Eye (tissue), 1 donor: ENCODE measurements at regions not wholly inside any gene's neighbourhood (a gene's known extent, or its start where the extent isn't known, plus 50 kb on each side); places are given as distances from the start of the nearest gene placed in this dataset.

ENCODE experiments used
- DNase-seq: peaks from one replicate; pipeline ENCODE4 v3.0.0-alpha.2; 2015

- no peak for DNase-seq
Measured at GRCh38 chr13:73741111-73741510, 393.1 kb downstream of the KLF12 start.

DNA sequence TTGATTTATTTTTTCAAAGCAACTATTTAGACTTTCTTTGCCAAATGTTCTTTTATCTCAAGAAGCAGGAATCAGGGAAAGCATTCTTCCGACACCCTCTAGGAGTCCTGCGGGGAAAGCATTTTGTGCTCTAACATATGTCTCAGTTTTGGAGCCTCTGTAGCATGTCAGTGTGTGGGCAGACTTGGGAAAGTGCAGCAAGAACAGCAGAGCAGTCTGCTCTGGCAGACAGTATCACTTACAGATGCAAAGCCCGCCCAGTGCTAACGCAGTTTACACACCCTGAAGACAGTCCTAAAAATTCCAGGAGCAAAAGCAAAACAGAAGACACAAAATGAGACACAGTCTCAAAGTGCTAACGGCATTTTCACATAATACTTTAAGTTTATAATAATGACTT is 393.5 kb downstream of the KLF12 start:
- DNase-seq = no peak

DNA sequence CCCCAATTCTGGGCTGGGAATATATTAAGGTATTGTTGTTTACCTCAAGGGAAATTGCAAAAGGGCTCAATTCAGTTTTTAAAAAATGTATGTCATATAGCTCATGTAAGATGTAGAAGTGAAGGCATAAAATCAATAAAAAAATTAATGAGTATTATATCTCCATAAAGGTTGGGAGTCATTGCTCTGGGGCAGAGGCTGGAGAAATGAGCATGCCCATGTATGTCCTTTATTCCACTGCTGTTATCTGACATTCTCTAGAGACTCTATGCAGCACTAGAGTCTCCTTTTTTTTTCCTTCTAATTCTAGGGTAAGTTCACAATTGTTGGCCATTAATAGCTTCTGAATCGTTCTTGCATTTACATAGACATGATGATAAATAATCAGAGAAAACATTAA is 394.8 kb downstream of the KLF12 start:
- no peak for DNase-seq

- no peak for DNase-seq
Measured at GRCh38 chr13:73738626-73739025, 395.6 kb downstream of the KLF12 start.

- no peak for DNase-seq
Measured at GRCh38 chr13:73737214-73737613, 397.0 kb downstream of the KLF12 start.

- no peak for DNase-seq
Measured at GRCh38 chr13:73733706-73734105, 400.5 kb downstream of the KLF12 start.

DNA sequence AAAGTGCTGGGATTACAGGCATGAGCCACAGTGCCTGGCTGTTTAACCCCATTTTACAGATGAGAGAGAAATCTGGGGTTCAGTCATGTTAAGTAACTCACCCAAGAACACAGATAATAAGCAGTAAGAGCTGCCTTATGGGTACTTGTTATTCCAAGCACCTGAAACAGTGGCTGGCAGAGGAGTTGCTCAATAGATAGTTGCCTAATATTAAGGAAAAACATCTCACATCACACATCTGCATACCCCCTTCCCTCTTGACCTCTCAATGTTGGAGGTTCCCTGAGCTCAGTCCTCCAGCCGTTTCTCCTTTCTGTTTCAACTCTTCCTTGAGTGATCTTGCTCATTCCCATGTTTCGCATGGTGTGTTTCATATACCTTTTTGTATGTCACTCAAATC is 401.9 kb downstream of the KLF12 start:
- no peak for DNase-seq

DNA sequence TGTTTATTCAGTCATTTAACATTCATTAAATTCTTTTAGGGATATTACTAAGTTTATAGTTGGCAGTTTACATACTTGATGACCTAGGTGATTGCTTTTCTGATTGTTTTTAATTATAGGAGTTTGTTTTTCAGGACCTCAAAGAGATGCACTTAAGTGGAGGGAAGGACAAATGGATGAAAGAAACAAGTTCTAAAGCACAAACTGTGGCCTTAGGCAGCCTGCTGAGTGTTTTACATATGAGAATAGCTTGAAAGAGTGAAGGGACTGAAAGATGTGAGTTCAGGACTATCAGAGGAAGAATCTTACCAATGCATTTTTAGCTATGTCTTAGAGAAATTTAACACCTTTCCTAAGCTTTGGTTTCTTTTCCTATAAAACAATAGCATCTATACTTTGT is 402.6 kb downstream of the KLF12 start:
- DNase-seq = no peak

DNA sequence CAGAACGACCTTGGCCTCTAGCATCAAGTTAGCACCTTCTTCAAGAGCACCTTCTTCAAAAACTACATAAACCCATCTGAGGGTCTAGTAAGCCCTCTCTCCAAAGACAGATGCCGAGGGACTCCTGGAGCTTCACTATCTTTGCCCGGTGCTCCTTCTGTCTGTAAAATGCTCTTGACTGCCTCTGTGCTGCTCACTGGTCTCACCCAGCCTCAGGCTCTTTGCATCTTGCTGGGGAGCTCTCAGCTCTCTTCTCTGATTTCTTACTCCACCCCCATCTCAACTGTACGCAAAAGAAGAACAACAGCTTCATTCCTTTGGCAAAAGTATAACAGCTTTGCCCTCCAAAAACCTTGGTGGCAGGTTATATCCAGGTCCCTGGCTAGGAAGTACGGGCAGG is 404.2 kb downstream of the KLF12 start:
- no peak for DNase-seq

GRCh38 chr13:73729046-73729445 is 405.2 kb downstream of the KLF12 start:
- DNase-seq = no peak

DNA sequence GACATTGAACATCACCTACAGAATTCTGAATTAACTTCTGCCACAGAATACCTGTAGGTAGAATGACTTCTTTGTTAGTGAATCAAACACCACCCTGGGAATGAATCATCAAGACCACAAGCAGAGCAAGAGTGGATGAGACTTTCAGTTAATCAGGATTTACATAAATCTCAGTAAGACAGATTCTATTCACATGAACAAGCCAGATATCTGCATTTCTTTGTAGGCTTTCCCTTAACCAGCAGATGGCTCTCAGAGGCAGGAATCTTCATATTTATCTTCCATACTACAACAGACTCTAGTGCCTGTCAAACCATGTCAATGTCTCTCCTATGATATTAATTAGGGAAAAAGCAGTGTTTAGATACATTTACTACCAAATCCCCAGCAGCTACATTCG is 412.1 kb downstream of the KLF12 start:
- DNase-seq = peak; percentile 74

DNA sequence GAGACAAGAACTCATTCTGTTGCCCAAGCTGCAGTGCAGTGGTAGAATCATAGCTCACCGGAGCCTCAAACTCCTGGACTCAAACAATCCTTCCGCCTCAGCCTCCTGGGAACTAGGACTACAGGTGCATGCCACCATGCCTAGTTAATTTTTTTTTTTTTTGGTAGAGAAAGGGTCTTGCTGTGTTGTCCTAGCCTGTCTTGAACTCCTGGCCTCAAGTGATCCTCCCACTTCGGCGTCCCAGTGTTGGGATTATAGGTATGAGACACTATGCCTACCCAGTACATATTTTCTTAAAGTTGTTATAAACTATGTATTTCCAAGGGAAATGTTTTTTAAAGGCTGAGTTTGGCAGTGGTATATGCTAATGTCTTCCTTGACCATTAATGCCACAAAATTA is 412.6 kb downstream of the KLF12 start:
- DNase-seq = no peak

DNA sequence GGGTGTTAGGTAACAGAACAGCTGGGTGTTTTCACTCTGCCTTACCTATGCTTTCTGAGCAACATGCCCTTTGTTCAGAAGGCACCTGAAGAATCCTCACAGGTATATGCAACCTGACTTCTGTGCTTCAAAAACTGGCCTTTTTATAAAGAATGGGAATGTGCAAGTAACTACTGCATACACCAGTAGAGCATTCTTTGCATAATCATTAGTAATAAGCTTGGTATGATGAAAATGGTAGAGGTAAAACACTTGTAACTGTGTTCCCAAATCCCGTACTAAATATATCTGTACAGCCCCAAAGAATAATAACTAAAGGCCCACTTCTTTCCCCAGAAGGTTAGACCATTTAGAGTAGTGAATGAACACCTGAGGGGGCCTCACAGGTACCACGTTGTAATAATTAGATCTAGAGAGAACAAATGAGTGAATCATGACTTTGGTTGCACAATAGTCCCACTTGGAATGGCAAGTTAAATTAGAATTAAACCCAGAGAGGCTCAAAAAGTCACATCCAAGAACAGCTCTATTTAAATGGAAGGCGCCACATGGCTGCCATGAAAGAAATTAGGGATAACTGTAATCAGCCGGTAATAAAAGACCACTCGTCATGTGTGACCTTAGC is 413.9 kb downstream of the KLF12 start:
- DNase-seq = no peak

GRCh38 chr13:73718246-73718645 is 416.0 kb downstream of the KLF12 start:
- DNase-seq = no peak

DNA sequence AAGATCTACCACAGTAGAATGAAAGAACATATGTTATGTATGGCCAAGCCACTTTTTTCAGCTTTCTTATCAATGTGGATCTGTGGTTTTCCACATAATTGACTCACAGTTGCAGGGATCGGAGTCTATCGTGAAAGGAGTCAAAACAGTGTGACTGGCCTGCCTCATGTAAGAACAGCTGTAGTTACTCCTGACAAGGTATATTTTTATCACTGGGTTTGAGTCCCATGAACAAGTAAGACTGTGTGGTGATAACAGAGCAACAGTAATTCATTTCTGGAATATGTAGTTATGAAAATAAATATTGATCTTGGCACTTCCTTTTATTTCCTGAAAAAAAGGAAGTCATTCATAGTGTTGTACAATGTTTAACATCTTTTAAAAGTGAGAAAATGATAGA is 416.6 kb downstream of the KLF12 start:
- no peak for DNase-seq

DNA sequence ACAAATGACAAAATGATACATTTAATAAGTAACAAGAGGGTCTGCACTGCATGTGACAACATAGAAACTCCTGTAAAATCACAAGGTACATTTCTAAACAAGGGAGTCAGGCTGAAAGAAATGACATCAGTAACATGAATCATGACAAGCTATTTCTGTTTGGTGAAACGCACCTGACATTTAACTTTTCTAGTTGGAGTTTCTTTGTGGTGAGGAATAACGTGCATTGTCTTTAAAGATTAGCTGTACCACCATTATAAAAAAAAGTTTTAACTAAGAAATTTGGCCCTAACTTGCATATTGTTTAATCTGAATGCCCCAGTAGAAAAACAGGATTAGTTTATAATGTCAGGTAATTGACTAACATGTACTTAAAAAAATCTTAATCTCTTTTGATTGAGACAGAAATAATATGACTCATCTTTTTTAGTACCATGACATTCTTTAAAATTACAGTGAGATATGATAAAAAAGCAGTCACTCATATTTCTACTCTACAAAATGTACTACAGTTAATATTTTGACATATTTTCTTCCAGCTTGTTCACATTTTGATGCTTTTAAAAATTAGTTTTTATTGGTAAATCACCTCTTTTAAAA is 418.2 kb downstream of the KLF12 start:
- DNase-seq = no peak

DNA sequence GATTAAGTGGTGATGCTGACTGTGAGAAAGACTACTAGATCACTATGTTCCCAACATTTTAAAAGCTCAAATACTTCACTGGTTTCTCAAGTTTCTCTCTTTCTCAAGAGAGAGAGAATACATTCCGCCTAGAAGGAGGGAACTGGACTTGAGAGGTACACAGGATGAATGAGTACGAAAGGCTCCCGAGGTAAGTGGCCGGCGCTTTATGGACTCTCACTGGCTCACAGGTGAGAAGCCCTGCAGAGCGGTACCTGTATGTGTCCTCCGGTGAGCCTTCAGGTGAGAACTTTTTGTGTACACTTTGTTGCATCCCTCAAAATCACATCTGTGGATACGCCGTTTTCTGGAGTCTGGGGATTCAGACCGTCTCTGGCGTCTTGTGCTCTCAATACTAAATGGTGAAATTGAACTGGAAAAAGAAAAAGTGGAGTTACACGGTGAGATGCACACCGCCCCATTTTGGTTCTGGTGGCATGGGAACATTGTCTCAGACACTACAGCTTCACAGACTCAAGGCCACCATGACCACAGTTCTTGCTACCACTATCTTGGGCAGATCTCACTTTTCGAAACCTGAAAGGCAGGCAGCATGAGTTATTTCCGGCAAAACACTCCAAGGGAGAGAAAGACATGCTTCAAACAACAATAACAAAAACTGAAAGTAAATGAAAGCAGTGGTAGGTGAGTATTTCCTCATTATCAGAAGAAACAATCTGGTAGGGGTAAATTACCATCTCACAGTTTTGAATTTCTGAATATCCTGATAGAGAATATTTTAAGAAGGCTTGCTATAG is 418.9 kb downstream of the KLF12 start:
- DNase-seq = no peak

DNA sequence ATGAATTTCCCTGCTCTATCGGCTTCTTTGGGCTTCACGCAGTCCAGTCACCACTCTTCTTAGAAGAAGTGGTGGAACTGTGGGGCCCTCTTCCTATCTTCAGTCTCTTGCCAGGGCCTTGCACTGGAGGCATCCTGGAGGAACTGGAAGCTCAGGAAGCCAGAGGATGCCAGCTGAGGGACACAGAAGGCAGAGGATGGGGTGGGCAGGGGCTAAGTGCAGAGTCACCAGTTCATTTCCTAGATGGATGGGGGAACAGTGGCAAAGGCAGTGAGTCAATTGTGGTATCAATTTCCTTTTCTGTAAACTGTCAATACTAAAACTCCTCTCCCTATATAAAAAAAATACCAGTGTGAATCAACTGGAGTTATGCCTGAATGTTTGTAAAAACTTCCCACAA is 419.7 kb downstream of the KLF12 start:
- DNase-seq = no peak

GRCh38 chr13:73708393-73708985 is 425.7 kb downstream of the KLF12 start:
- DNase-seq = peak; percentile 88

GRCh38 chr13:73704587-73704986 is 429.6 kb downstream of the KLF12 start:
- no peak for DNase-seq

DNA sequence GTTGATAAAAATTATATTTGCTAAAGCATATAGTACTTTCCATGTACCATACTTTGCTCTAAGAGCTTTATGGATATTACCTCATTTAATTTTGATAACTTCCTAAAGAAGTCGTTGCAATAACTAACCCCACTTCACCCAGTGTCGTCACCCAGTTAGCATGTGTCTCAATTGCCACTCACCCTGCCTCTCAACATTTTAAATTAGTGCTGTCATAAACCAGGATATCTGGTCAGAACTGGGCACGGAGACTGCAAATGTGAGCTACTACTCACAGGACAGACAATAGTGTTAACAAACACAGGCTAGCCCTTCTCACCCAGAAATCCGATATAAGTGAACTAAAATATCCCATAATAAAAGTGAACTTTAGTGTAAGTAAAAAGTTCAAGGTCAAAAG is 430.6 kb downstream of the KLF12 start:
- no peak for DNase-seq

- DNase-seq = no peak
Measured at GRCh38 chr13:73702419-73703071, 431.7 kb downstream of the KLF12 start.

- DNase-seq = no peak
Measured at GRCh38 chr13:73701160-73701559, 433.0 kb downstream of the KLF12 start.
